Neuronal stem cell (in vitro differentiated cells): ENCODE measurements at regions not wholly inside any gene's neighbourhood (a gene's known extent, or its start where the extent isn't known, plus 50 kb on each side); places are given as distances from the start of the nearest gene placed in this dataset.
"Not testable (repeated sequence)": the region's sequence is repeated elsewhere in the genome, so short reads cannot be mapped to it uniquely, and the experiment has no call there.

Experiments
- DNase-seq: peaks from one replicate; pipeline ENCODE4 v3.0.0-alpha.2; 2013; ENCODE audit warnings: low spot score
- H2AFZ ChIP-seq: one replicate; pipeline ENCODE4 v1.6.1; 2013; ENCODE audit warnings: mild to moderate bottlenecking, low read length, inconsistent platforms
- H2AK5ac ChIP-seq: 2 replicates; pipeline ENCODE4 v1.6.1; 2013; ENCODE audit warnings: low read depth, mild to moderate bottlenecking, inconsistent platforms, low read length, moderate library complexity, mixed read lengths
- H2BK120ac ChIP-seq: 2 replicates; pipeline ENCODE4 v1.6.1; 2013; ENCODE audit warnings: low read depth, mild to moderate bottlenecking, inconsistent platforms, low read length, moderate library complexity, mixed read lengths
- H2BK12ac ChIP-seq: one replicate; pipeline ENCODE4 v1.6.1; 2013; ENCODE audit warnings: low read length, inconsistent platforms
- H2BK15ac ChIP-seq: 2 replicates; pipeline ENCODE4 v1.6.1; 2013; ENCODE audit warnings: mild to moderate bottlenecking, low read length, inconsistent platforms, mixed read lengths
- H2BK5ac ChIP-seq: one replicate; pipeline ENCODE4 v1.6.1; 2013; ENCODE audit warnings: inconsistent platforms, mild to moderate bottlenecking, low read length, moderate library complexity
- H3K14ac ChIP-seq: one replicate; pipeline ENCODE4 v1.6.1; 2013; ENCODE audit warnings: low read length, inconsistent platforms
- H3K18ac ChIP-seq: 2 replicates; pipeline ENCODE4 v1.6.1; 2013; ENCODE audit warnings: low read length, inconsistent platforms
- H3K23ac ChIP-seq: 2 replicates; pipeline ENCODE4 v1.6.1; 2013; ENCODE audit warnings: low read depth, mild to moderate bottlenecking, mixed read lengths, low read length, inconsistent platforms; ENCODE audit not compliant: poor library complexity
- H3K27ac ChIP-seq: replicated peaks from 3 replicates; pipeline ENCODE4 v1.5.1; 2013; ENCODE audit warnings: low read length, inconsistent platforms
- H3K27me3 ChIP-seq, 3 experiments: 2 replicates each; pipeline ENCODE4 v1.6.1; 2013; ENCODE audit warnings: low read length in 3 of 3, mild to moderate bottlenecking in 2 of 3, inconsistent platforms in 1 of 3, low read depth in 1 of 3, mixed read lengths in 1 of 3, moderate library complexity in 1 of 3; ENCODE audit not compliant: control insufficient read depth in 3 of 3, insufficient read depth in 3 of 3
- H3K36me3 ChIP-seq, 2 donors: replicated peaks in 1 of 2; 2 replicates each; pipeline ENCODE4 v1.6.1; 2013; ENCODE audit warnings: low read length in 2 of 2; ENCODE audit not compliant: control insufficient read depth in 2 of 2, insufficient read depth in 2 of 2
- H3K4ac ChIP-seq: 2 replicates; pipeline ENCODE4 v1.6.1; 2013; ENCODE audit warnings: inconsistent platforms, mild to moderate bottlenecking, low read length, moderate library complexity
- H3K4me1 ChIP-seq, 2 donors: 1 replicate in 1 of 2; 2 replicates in 1 of 2; pipeline ENCODE4 v1.6.1; 2013; ENCODE audit warnings: low read length in 2 of 2, low read depth in 1 of 2; ENCODE audit not compliant: control insufficient read depth in 2 of 2, insufficient read depth in 1 of 2
- H3K4me2 ChIP-seq: one replicate; pipeline ENCODE4 v1.6.1; 2013; ENCODE audit warnings: mild to moderate bottlenecking, low read length, inconsistent platforms; ENCODE audit not compliant: insufficient read depth, poor library complexity, severe bottlenecking
- H3K4me3 ChIP-seq, 2 donors: 2 replicates each; pipeline ENCODE4 v1.5.1; 2013; ENCODE audit warnings: low read length in 2 of 2, mild to moderate bottlenecking in 2 of 2, inconsistent platforms in 1 of 2, moderate library complexity in 1 of 2
- H3K79me1 ChIP-seq: one replicate; pipeline ENCODE4 v1.6.1; 2013; ENCODE audit warnings: low read depth, mild to moderate bottlenecking, inconsistent platforms, low read length, moderate library complexity
- H3K9ac ChIP-seq: one replicate; pipeline ENCODE4 v1.6.1; 2013; ENCODE audit warnings: mild to moderate bottlenecking, low read depth, low read length, inconsistent platforms; ENCODE audit not compliant: poor library complexity
- H3K9me3 ChIP-seq, 2 donors: replicated peaks in 1 of 2; 2 replicates each; pipeline versions ENCODE3 to v1.6.1; 2013; ENCODE audit warnings: low read length in 2 of 2, mild to moderate bottlenecking in 2 of 2, inconsistent platforms in 1 of 2, low read depth in 1 of 2, mixed read lengths in 1 of 2, moderate library complexity in 1 of 2; ENCODE audit not compliant: control insufficient read depth in 2 of 2, insufficient read depth in 1 of 2
- H4K8ac ChIP-seq: one replicate; pipeline ENCODE4 v1.6.1; 2013; ENCODE audit warnings: low read depth, mild to moderate bottlenecking, inconsistent platforms, low read length, moderate library complexity
- H4K91ac ChIP-seq: one replicate; pipeline ENCODE4 v1.6.1; 2013; ENCODE audit warnings: low read length, low read depth, mild to moderate bottlenecking, inconsistent platforms; ENCODE audit not compliant: poor library complexity
- WGBS, 2 donors: extraction: QIAGEN DNeasy Blood & Tissue Kit; methylation state at CpG; one replicate each; pipeline ENCODE4 v1.1.7; 2013; ENCODE audit warnings: missing lambda C conversion rate in 2 of 2, mixed read lengths in 1 of 2; ENCODE audit not compliant: insufficient read length in 2 of 2, insufficient replicate concordance in 1 of 2; ENCODE audit errors: extremely low coverage in 2 of 2; 5-methylcytosine and 5-hydroxymethylcytosine counted together

DNA sequence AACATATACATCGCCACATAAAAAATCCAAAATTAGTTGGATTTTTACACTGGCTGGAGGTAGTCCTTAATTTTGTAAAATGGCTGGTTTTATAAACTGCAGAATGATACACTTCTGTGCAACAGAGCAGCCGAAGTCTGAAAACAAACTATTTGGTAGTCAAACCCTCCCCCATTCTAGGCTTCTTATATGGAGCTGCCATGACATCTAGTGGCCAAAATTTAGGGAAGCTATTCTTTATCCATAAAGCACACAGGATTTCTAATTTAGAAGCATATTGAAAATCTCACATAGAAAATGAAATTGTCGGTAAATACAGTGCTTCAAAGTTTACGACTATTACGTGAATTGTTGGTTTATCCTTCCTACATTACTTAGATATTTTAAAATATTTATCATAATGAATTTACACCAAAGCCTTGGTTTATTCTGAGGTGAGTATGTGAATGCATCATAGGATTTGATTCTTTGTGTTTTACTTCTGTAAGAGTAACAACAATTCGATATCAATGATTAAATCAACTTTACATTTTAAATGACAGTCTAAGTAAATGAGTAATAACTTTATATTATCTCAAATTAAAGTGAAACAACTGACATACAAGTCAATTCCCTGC lies 113.4 kb upstream of the FAM241A start:
- Histone ChIP-seq H2BK12ac (no peak overlapping the region), H3K9me3 (no peaks in the 10 kb centered on the region), H2AK5ac (no peak overlapping the region), H3K27me3 (no peaks in the 10 kb centered on the region), H3K36me3 (no peaks in the 10 kb centered on the region), H4K91ac (no peak overlapping the region), H3K9ac (no peak overlapping the region), H4K8ac (no peak overlapping the region), H3K14ac (no peak overlapping the region), H3K4me1 (no peaks in the 10 kb centered on the region), H3K4ac (no peak overlapping the region), H3K27ac (no peak overlapping the region), H3K79me1 (no peaks in the 10 kb centered on the region), H2BK5ac (no peak overlapping the region), H2BK120ac (no peak overlapping the region), H3K18ac (no peak overlapping the region), H3K4me3 (no peak overlapping the region), H2BK15ac (no peak overlapping the region), H2AFZ (no peak overlapping the region), H3K4me2 (no peak overlapping the region), H3K23ac (no peak overlapping the region)
- DNase-seq: peak; percentile 54
- no CpG with 5 or more reads among the region's 6 CpGs for WGBS, 2 donors

DNA sequence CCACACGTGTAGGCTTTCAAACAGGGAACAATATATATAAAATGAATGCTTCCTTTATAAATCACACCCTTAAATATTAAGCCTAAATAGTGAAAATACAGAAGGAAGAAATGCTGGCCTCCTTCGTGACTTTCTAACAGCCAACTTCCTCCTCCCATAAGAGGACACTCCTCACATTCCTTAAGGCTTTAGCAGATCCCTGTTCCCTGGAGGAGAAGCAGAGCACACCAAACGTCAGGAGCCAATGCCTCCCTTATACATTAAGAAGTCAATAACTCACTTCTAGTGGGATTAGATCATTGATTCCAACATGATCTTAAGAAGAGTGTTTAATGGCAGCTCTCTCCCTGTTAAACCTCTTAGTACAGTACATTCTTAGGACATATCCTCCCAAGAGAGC lies 108.4 kb upstream of the FAM241A start:
- Histone ChIP-seq H3K4me3 (no peak overlapping the region), H3K9me3 (no peaks in the 10 kb centered on the region), H3K36me3 (no peaks in the 10 kb centered on the region), H3K9ac (no peak overlapping the region), H2AK5ac (no peak overlapping the region), H4K8ac (no peak overlapping the region), H2BK12ac (no peak overlapping the region), H3K18ac (no peak overlapping the region), H3K4ac (no peak overlapping the region), H2BK120ac (no peak overlapping the region), H3K4me1 (no peaks in the 10 kb centered on the region), H3K27me3 (no peaks in the 10 kb centered on the region), H2BK15ac (no peak overlapping the region), H3K27ac (no peak overlapping the region), H4K91ac (no peak overlapping the region), H3K79me1 (no peaks in the 10 kb centered on the region), H2AFZ (no peak overlapping the region), H3K4me2 (no peak overlapping the region), H2BK5ac (no peak overlapping the region), H3K23ac (no peak overlapping the region), H3K14ac (no peak overlapping the region)
- no peak for DNase-seq
- WGBS, 2 donors: no CpG with 5 or more reads among the region's 3 CpGs

DNA sequence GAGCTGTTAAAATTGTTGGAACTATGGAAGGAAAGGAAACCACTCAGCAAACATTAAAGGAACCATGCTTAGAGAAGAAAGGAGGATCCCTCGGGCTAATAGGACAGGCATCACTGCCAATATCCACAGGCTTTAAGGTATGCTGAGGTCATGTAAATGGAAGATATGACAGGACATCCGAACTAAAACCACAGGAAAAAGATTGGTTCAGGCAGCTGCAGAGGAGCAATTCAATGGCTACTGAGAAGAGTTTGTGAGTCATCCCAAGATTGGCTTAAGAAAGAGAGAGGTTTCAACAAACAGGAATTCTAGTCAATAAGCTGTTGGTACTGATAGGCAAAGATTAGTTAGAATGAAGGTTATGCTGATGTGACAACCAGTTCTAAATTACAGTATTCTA lies 106.4 kb upstream of the FAM241A start:
- H3K27me3 ChIP-seq: no peaks in the 10 kb centered on the region
- no peaks in the 10 kb centered on the region for H3K9me3 ChIP-seq
- no peak overlapping the region for H3K4me2 ChIP-seq
- H3K14ac ChIP-seq: no peak overlapping the region
- no peak overlapping the region for H2BK5ac ChIP-seq
- DNase-seq: no peak
- no peak overlapping the region for H3K9ac ChIP-seq
- H2AFZ ChIP-seq: no peak overlapping the region
- no peak overlapping the region for H2BK120ac ChIP-seq
- no peaks in the 10 kb centered on the region for H3K79me1 ChIP-seq
- H2AK5ac ChIP-seq: no peak overlapping the region
- H3K4me3 ChIP-seq: no peak overlapping the region
- H3K36me3 ChIP-seq: no peaks in the 10 kb centered on the region
- no peak overlapping the region for H3K4ac ChIP-seq
- H2BK12ac ChIP-seq: no peak overlapping the region
- H4K8ac ChIP-seq: no peak overlapping the region
- no peak overlapping the region for H3K23ac ChIP-seq
- H2BK15ac ChIP-seq: no peak overlapping the region
- no CpG with 5 or more reads among the region's 2 CpGs for WGBS, 2 donors
- no peak overlapping the region for H3K18ac ChIP-seq
- H3K27ac ChIP-seq: no peak overlapping the region
- no peaks in the 10 kb centered on the region for H3K4me1 ChIP-seq
- H4K91ac ChIP-seq: no peak overlapping the region

DNA sequence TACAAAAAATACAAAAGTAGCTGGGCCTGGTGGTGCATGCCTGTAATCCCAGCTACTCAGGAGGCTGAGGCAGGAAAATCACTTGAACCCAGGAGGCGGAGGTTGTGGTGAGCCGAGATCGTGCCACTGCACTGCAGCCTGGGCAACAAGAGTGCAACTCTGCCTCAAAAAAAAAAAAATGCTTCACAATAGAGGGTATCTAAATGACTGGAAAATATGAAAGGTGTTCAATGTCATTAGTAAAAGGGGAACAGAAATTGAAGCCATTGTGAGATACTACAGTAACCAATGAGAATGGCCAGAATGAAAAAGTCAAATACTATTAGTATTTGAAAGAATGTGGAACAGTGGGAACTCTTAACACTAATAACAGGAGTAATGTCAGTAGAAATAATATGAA lies 96.1 kb upstream of the FAM241A start:
- DNase-seq, H2AK5ac ChIP-seq, H3K4me1 ChIP-seq, H4K91ac ChIP-seq, H3K4me2 ChIP-seq, H3K9ac ChIP-seq, H2BK5ac ChIP-seq, H3K4me3 ChIP-seq, H3K14ac ChIP-seq, H3K27me3 ChIP-seq, H3K79me1 ChIP-seq, H3K23ac ChIP-seq, H2AFZ ChIP-seq, H3K27ac ChIP-seq, H2BK120ac ChIP-seq, H3K36me3 ChIP-seq, H2BK12ac ChIP-seq, H3K18ac ChIP-seq, H3K9me3 ChIP-seq, H4K8ac ChIP-seq, H2BK15ac ChIP-seq, H3K4ac ChIP-seq: not testable (repeated sequence)
- WGBS, 2 donors: no CpG with 5 or more reads among the region's 3 CpGs
